ENCODE measurements at regions not wholly inside any gene's neighbourhood (a gene's known extent, or its start where the extent isn't known, plus 50 kb on each side); places are given as distances from the start of the nearest gene placed in this dataset.

DNA sequence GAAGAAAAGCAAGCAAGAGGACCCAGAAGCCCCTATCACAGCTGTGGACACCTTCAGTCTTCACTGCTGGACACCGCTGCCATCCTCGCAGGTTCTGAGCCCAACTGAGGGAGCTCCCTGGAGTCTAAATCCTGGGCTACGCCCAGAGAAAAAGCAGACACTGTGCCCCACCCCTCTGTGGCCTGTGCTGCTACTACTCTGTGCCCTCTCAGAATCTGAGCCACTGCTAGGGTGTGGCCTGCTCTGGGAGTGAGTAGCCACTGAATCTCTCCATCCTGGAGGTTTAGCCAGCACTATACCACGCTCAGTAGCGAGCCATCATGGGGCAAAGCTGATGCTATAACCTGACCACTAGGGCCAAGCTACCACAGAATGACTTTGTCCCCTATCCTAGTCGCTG lies 338.2 kb downstream of the NPR3 start:
- no peak overlapping the region for H3K4me3 Mint-ChIP-seq
- H3K4me1 Mint-ChIP-seq, result no peaks in the 10 kb centered on the region
- TF ChIP-seq ETS1 (IDR thresholded peaks at IDR 0.05) (no peak), EZH2 (IDR thresholded peaks at IDR 0.05; ENCODE audit: low read depth, unreplicated experiment) (no peak), ZNF331 (CRISPR knock-in tag; IDR thresholded peaks at IDR 0.05; ENCODE audit: low read depth) (no peak), ZNF114 (CRISPR knock-in tag; IDR thresholded peaks at IDR 0.05) (no peak), ZNF462 (CRISPR knock-in tag; IDR thresholded peaks at IDR 0.05) (no peak), JUNB (IDR thresholded peaks at IDR 0.05; ENCODE audit: unreplicated experiment) (no peak), STAT1 (IDR thresholded peaks at IDR 0.05; ENCODE audit: unreplicated experiment) (no peak), NANOG (IDR thresholded peaks at IDR 0.05; ENCODE audit: borderline replicate concordance) (no peak), EZH2phosphoT487 (IDR thresholded peaks at IDR 0.05; ENCODE audit: unreplicated experiment) (no peak)
- TF ChIP-seq, protein P1, sequence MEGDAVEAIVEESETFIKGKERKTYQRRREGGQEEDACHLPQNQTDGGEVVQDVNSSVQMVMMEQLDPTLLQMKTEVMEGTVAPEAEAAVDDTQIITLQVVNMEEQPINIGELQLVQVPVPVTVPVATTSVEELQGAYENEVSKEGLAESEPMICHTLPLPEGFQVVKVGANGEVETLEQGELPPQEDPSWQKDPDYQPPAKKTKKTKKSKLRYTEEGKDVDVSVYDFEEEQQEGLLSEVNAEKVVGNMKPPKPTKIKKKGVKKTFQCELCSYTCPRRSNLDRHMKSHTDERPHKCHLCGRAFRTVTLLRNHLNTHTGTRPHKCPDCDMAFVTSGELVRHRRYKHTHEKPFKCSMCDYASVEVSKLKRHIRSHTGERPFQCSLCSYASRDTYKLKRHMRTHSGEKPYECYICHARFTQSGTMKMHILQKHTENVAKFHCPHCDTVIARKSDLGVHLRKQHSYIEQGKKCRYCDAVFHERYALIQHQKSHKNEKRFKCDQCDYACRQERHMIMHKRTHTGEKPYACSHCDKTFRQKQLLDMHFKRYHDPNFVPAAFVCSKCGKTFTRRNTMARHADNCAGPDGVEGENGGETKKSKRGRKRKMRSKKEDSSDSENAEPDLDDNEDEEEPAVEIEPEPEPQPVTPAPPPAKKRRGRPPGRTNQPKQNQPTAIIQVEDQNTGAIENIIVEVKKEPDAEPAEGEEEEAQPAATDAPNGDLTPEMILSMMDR (conservative IDR thresholded peaks at IDR 0.05; ENCODE audit: low read depth in 2 of 2), result no peak
- TF ChIP-seq, protein P2, sequence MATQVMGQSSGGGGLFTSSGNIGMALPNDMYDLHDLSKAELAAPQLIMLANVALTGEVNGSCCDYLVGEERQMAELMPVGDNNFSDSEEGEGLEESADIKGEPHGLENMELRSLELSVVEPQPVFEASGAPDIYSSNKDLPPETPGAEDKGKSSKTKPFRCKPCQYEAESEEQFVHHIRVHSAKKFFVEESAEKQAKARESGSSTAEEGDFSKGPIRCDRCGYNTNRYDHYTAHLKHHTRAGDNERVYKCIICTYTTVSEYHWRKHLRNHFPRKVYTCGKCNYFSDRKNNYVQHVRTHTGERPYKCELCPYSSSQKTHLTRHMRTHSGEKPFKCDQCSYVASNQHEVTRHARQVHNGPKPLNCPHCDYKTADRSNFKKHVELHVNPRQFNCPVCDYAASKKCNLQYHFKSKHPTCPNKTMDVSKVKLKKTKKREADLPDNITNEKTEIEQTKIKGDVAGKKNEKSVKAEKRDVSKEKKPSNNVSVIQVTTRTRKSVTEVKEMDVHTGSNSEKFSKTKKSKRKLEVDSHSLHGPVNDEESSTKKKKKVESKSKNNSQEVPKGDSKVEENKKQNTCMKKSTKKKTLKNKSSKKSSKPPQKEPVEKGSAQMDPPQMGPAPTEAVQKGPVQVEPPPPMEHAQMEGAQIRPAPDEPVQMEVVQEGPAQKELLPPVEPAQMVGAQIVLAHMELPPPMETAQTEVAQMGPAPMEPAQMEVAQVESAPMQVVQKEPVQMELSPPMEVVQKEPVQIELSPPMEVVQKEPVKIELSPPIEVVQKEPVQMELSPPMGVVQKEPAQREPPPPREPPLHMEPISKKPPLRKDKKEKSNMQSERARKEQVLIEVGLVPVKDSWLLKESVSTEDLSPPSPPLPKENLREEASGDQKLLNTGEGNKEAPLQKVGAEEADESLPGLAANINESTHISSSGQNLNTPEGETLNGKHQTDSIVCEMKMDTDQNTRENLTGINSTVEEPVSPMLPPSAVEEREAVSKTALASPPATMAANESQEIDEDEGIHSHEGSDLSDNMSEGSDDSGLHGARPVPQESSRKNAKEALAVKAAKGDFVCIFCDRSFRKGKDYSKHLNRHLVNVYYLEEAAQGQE (IDR thresholded peaks at IDR 0.05; ENCODE audit: unreplicated experiment), result no peak
- Histone ChIP-seq H2AFZ (0 out of 2 replicates have a peak overlapping the region, but pooled peaks have one; percentile 39), H3K9me2 (ENCODE audit: insufficient read depth) (no peaks in the 10 kb centered on the region), H3K36me3 (ENCODE audit: insufficient read depth) (no peaks in the 10 kb centered on the region), H3K4me2 (no peak overlapping the region), H3K79me2 (replicated peaks; ENCODE audit: insufficient read depth) (no peaks in the 10 kb centered on the region), H3K4me3 (no peak overlapping the region), H3K27me3 (ENCODE audit: insufficient read depth) (no peaks in the 10 kb centered on the region), H3F3A (replicated peaks; ENCODE audit: low read depth) (no peaks in the 10 kb centered on the region), H3K27ac (ENCODE audit: low read depth) (no peak overlapping the region), H3K4me1 (ENCODE audit: insufficient read depth) (no peaks in the 10 kb centered on the region), H4K20me1 (replicated peaks; ENCODE audit: insufficient read depth) (no peaks in the 10 kb centered on the region)
- H3K27me3 Mint-ChIP-seq (ENCODE audit: insufficient read depth, low read depth, poor library complexity), result no peaks in the 10 kb centered on the region
- H3K36me3 Mint-ChIP-seq (ENCODE audit: low read depth), result no peaks in the 10 kb centered on the region; the same call in 2 of the 3 replicates
- no peak for DNase-seq (ENCODE audit: low spot score)
- no peak overlapping the region for H3K27ac Mint-ChIP-seq
- peak; percentile 41; the same call in 1 of the 3 replicates for ATAC-seq
- H3K9me3 Mint-ChIP-seq, result peaks cover 13% of the 10 kb centered on the region; the same call in 2 of the 3 replicates

Measured in GM23338 (cell line).